ENCODE measurements at regions not wholly inside any gene's neighbourhood (a gene's known extent, or its start where the extent isn't known, plus 50 kb on each side); places are given as distances from the start of the nearest gene placed in this dataset.

DNA sequence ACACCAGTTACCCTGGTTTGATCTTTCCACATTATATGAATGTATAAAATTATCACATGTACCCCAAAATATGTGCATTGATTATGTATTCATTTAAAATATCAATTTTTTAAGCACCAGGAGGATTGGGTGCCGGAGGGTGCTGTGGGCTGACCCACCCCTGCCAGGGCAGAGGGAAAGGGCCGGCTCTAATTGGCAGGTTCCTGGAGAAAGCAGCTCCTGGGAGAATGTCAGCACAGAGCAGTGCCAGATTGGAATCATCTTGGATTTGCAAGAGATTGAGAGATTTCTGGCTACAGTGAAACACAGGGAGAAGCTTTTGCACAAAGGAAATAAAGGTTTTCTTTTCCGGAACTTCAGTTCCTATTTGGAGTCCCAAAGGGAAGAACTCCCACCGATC lies 264.4 kb upstream of the TCERG1L start:
- Histone ChIP-seq H3K4me2 (ENCODE audit: low read length, poor library complexity, severe bottlenecking) (no peak overlapping the region), H2BK120ac (ENCODE audit: low read depth, low read length) (no peak overlapping the region), H3K18ac (ENCODE audit: low read depth in 1 of 2, low read length in 2 of 2) (no peak overlapping the region), H3K27me3 (ENCODE audit: control insufficient read depth in 1 of 2, insufficient read depth in 1 of 2, low read length in 2 of 2) (no peaks in the 10 kb centered on the region), H2AK5ac (ENCODE audit: low read length, severe bottlenecking) (no peak overlapping the region), H2AFZ (ENCODE audit: low read depth, low read length) (no peak overlapping the region), H3K14ac (ENCODE audit: low read length in 2 of 2) (no peak overlapping the region), H4K91ac (ENCODE audit: low read length) (no peak overlapping the region), H3K27ac (ENCODE audit: low read length, poor library complexity, severe bottlenecking) (no peak overlapping the region), H3K4me3 (ENCODE audit: insufficient read depth in 1 of 2, low read depth in 1 of 2, low read length in 2 of 2) (no peak overlapping the region), H2BK5ac (ENCODE audit: low read depth, low read length, poor library complexity, severe bottlenecking) (no peak overlapping the region), H2BK12ac (ENCODE audit: low read length in 2 of 2) (no peak overlapping the region), H3K4ac (ENCODE audit: low read depth in 1 of 2, low read length in 2 of 2) (no peak overlapping the region), H3K79me1 (replicated peaks; ENCODE audit: low read length, poor library complexity, severe bottlenecking) (no peaks in the 10 kb centered on the region), H4K8ac (ENCODE audit: low read length) (no peak overlapping the region), H2BK15ac (ENCODE audit: low read depth, poor library complexity, severe bottlenecking) (no peak overlapping the region), H3K23ac (ENCODE audit: low read length in 2 of 2) (no peak overlapping the region), H3K36me3 (ENCODE audit: control insufficient read depth in 1 of 2, insufficient read depth in 2 of 2, low read depth in 1 of 2, low read length in 2 of 2) (no peaks in the 10 kb centered on the region), H3K9me3 (ENCODE audit: control insufficient read depth, low read length) (no peaks in the 10 kb centered on the region), H3K4me1 (ENCODE audit: control insufficient read depth, insufficient read depth, low read depth, low read length) (no peaks in the 10 kb centered on the region), H3K9ac (ENCODE audit: low read length) (no peak overlapping the region)
- WGBS = 85% methylated on average over 4 of the region's 4 CpGs
- no peak for DNase-seq

DNA sequence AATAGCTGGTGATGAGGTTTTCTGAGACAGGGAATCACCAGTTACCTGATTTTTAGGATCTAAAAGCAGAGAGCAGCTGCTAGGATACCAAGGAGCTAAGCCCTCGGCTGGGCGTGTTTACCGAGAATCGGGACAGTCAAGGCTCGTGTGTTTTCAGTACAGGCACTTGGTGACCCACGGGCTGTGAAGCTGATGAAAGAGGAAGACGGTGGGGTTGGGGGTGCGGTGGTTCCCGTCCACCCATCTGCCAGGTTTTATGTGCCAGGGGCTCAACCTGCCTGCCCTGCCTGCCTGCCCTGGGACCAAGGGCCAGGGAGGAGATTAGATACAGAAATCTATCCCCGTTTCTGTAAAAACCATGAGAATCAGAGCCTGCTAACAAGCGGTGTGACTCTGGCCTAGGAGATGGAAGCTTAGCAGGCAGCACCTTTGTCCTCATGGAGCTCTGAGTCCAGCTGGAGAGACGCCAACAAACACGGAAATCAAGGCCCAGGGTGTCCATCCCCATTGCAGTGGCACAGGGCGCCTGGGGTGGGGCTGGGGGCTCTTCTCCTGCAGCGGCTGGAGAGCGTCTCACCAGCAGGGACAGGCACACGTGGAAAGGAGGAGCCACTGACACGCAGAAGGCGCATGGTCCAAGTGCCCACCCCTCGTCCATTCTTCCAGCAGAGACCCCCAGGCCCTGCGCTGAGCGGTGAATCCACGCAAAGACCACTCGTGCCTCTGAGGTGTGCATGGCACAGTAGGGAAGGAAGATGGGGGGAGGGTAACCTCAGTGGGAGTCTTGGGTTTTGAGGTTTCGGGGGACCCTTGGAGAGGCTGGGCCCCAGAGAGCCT lies 265.0 kb upstream of the TCERG1L start:
- H2BK15ac ChIP-seq (ENCODE audit: low read depth, poor library complexity, severe bottlenecking) = no peak overlapping the region
- no peaks in the 10 kb centered on the region for H3K9me3 ChIP-seq (ENCODE audit: control insufficient read depth, low read length)
- H3K4me1 ChIP-seq (ENCODE audit: control insufficient read depth, insufficient read depth, low read depth, low read length) = no peaks in the 10 kb centered on the region
- no peak for DNase-seq
- no peak overlapping the region for H2BK120ac ChIP-seq (ENCODE audit: low read depth, low read length)
- no peak overlapping the region for H3K4me2 ChIP-seq (ENCODE audit: low read length, poor library complexity, severe bottlenecking)
- H2AFZ ChIP-seq (ENCODE audit: low read depth, low read length) = no peak overlapping the region
- no peak overlapping the region for H2BK12ac ChIP-seq (ENCODE audit: low read length in 2 of 2)
- no peaks in the 10 kb centered on the region for H3K36me3 ChIP-seq (ENCODE audit: control insufficient read depth in 1 of 2, insufficient read depth in 2 of 2, low read depth in 1 of 2, low read length in 2 of 2)
- H3K18ac ChIP-seq (ENCODE audit: low read depth in 1 of 2, low read length in 2 of 2) = no peak overlapping the region
- 87% methylated on average over 25 of the region's 25 CpGs for WGBS
- no peak overlapping the region for H3K9ac ChIP-seq (ENCODE audit: low read length)
- H4K91ac ChIP-seq (ENCODE audit: low read length) = no peak overlapping the region
- H3K27ac ChIP-seq (ENCODE audit: low read length, poor library complexity, severe bottlenecking) = no peak overlapping the region
- H3K27me3 ChIP-seq (ENCODE audit: control insufficient read depth in 1 of 2, insufficient read depth in 1 of 2, low read length in 2 of 2) = no peaks in the 10 kb centered on the region
- no peaks in the 10 kb centered on the region for H3K79me1 ChIP-seq (replicated peaks; ENCODE audit: low read length, poor library complexity, severe bottlenecking)
- H3K14ac ChIP-seq (ENCODE audit: low read length in 2 of 2) = no peak overlapping the region
- H3K4me3 ChIP-seq (ENCODE audit: insufficient read depth in 1 of 2, low read depth in 1 of 2, low read length in 2 of 2) = no peak overlapping the region
- no peak overlapping the region for H2BK5ac ChIP-seq (ENCODE audit: low read depth, low read length, poor library complexity, severe bottlenecking)
- H2AK5ac ChIP-seq (ENCODE audit: low read length, severe bottlenecking) = no peak overlapping the region
- H4K8ac ChIP-seq (ENCODE audit: low read length) = no peak overlapping the region
- no peak overlapping the region for H3K23ac ChIP-seq (ENCODE audit: low read length in 2 of 2)
- H3K4ac ChIP-seq (ENCODE audit: low read depth in 1 of 2, low read length in 2 of 2) = no peak overlapping the region

DNA sequence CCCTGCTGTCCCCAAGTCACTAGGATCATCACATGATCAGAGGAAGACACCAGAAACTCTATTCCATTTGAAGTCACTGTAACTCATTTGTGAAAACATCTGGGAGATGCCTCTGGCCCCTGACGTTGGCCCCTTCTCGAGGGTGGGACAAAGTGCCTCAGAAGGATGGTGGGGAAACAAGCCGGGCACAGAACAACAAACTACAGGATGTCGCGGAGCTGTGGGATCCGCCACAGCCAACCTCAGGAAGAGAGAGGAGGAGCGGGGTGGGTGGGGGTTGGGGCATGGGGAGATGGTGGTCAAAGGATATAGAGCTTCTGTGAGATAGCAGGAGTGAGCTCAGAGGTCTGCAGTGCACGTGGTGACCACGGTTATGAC lies 265.6 kb upstream of the TCERG1L start:
- H3K9me3 ChIP-seq (ENCODE audit: control insufficient read depth, low read length) = no peaks in the 10 kb centered on the region
- H3K9ac ChIP-seq (ENCODE audit: low read length) = no peak overlapping the region
- WGBS = 79% methylated on average over 9 of the region's 9 CpGs
- H2AK5ac ChIP-seq (ENCODE audit: low read length, severe bottlenecking) = no peak overlapping the region
- no peak overlapping the region for H4K8ac ChIP-seq (ENCODE audit: low read length)
- H3K27ac ChIP-seq (ENCODE audit: low read length, poor library complexity, severe bottlenecking) = no peak overlapping the region
- H2BK5ac ChIP-seq (ENCODE audit: low read depth, low read length, poor library complexity, severe bottlenecking) = no peak overlapping the region
- no peak overlapping the region for H3K4me2 ChIP-seq (ENCODE audit: low read length, poor library complexity, severe bottlenecking)
- H3K14ac ChIP-seq (ENCODE audit: low read length in 2 of 2) = no peak overlapping the region
- no peak overlapping the region for H3K18ac ChIP-seq (ENCODE audit: low read depth in 1 of 2, low read length in 2 of 2)
- H3K36me3 ChIP-seq (ENCODE audit: control insufficient read depth in 1 of 2, insufficient read depth in 2 of 2, low read depth in 1 of 2, low read length in 2 of 2) = no peaks in the 10 kb centered on the region
- H3K4me1 ChIP-seq (ENCODE audit: control insufficient read depth, insufficient read depth, low read depth, low read length) = no peaks in the 10 kb centered on the region
- DNase-seq = no peak
- no peak overlapping the region for H3K4me3 ChIP-seq (ENCODE audit: insufficient read depth in 1 of 2, low read depth in 1 of 2, low read length in 2 of 2)
- H2BK12ac ChIP-seq (ENCODE audit: low read length in 2 of 2) = no peak overlapping the region
- no peak overlapping the region for H2AFZ ChIP-seq (ENCODE audit: low read depth, low read length)
- no peak overlapping the region for H3K4ac ChIP-seq (ENCODE audit: low read depth in 1 of 2, low read length in 2 of 2)
- H2BK120ac ChIP-seq (ENCODE audit: low read depth, low read length) = no peak overlapping the region
- H3K79me1 ChIP-seq (replicated peaks; ENCODE audit: low read length, poor library complexity, severe bottlenecking) = no peaks in the 10 kb centered on the region
- H3K23ac ChIP-seq (ENCODE audit: low read length in 2 of 2) = no peak overlapping the region
- no peak overlapping the region for H2BK15ac ChIP-seq (ENCODE audit: low read depth, poor library complexity, severe bottlenecking)
- no peak overlapping the region for H4K91ac ChIP-seq (ENCODE audit: low read length)
- no peaks in the 10 kb centered on the region for H3K27me3 ChIP-seq (ENCODE audit: control insufficient read depth in 1 of 2, insufficient read depth in 1 of 2, low read length in 2 of 2)

DNA sequence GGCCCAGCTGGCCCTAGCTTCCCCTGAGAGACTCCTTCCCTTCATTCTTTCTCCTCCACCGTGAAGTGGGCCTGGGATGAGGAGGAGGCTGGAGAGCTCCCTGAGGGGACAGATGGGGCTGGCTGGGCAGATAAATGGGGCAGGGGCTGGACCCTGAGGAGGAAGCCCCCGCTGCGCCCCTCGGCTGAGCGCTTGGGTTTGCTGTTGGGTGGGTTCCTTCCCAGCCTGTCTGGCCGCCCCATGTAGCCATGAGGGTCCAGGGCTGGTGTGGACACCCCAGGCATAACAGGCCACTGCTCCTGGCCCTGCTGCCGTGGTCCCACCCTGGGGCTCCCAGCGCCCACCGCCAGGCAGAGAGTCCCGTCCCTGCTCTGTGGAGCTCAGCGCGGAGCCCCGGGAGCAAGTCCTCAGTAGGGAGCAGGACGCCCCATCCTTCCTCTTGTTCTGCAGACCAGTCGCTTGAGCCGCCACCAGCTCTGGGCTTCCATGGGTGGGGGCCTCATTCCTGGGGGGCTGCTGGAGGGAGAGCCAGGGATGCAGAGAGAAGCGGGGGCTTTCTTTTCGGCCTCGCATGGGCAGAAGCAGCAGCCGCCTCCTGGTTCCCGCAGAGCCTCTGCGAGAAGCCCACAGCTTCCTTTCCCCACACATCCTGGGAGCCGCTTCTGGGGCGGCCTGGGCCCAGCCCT lies 266.4 kb upstream of the TCERG1L start:
- H3K27ac ChIP-seq (ENCODE audit: low read length, poor library complexity, severe bottlenecking) = no peak overlapping the region
- DNase-seq = no peak
- H3K4me1 ChIP-seq (ENCODE audit: control insufficient read depth, insufficient read depth, low read depth, low read length) = no peaks in the 10 kb centered on the region
- H3K4ac ChIP-seq (ENCODE audit: low read depth in 1 of 2, low read length in 2 of 2) = no peak overlapping the region
- H3K4me2 ChIP-seq (ENCODE audit: low read length, poor library complexity, severe bottlenecking) = no peak overlapping the region
- no peak overlapping the region for H3K9ac ChIP-seq (ENCODE audit: low read length)
- H4K8ac ChIP-seq (ENCODE audit: low read length) = no peak overlapping the region
- H2BK120ac ChIP-seq (ENCODE audit: low read depth, low read length) = no peak overlapping the region
- H3K36me3 ChIP-seq (ENCODE audit: control insufficient read depth in 1 of 2, insufficient read depth in 2 of 2, low read depth in 1 of 2, low read length in 2 of 2) = no peaks in the 10 kb centered on the region
- no peak overlapping the region for H2BK15ac ChIP-seq (ENCODE audit: low read depth, poor library complexity, severe bottlenecking)
- H3K79me1 ChIP-seq (replicated peaks; ENCODE audit: low read length, poor library complexity, severe bottlenecking) = no peaks in the 10 kb centered on the region
- no peak overlapping the region for H2BK12ac ChIP-seq (ENCODE audit: low read length in 2 of 2)
- no peak overlapping the region for H3K4me3 ChIP-seq (ENCODE audit: insufficient read depth in 1 of 2, low read depth in 1 of 2, low read length in 2 of 2)
- H3K27me3 ChIP-seq (ENCODE audit: control insufficient read depth in 1 of 2, insufficient read depth in 1 of 2, low read length in 2 of 2) = no peaks in the 10 kb centered on the region
- no peak overlapping the region for H2AK5ac ChIP-seq (ENCODE audit: low read length, severe bottlenecking)
- WGBS = 88% methylated on average over 22 of the region's 24 CpGs
- no peak overlapping the region for H3K18ac ChIP-seq (ENCODE audit: low read depth in 1 of 2, low read length in 2 of 2)
- H3K9me3 ChIP-seq (ENCODE audit: control insufficient read depth, low read length) = no peaks in the 10 kb centered on the region
- no peak overlapping the region for H2AFZ ChIP-seq (ENCODE audit: low read depth, low read length)
- H2BK5ac ChIP-seq (ENCODE audit: low read depth, low read length, poor library complexity, severe bottlenecking) = no peak overlapping the region
- no peak overlapping the region for H3K14ac ChIP-seq (ENCODE audit: low read length in 2 of 2)
- H4K91ac ChIP-seq (ENCODE audit: low read length) = no peak overlapping the region
- H3K23ac ChIP-seq (ENCODE audit: low read length in 2 of 2) = no peak overlapping the region
